GM21737 (cell line): ENCODE measurements at regions not wholly inside any gene's neighbourhood (a gene's known extent, or its start where the extent isn't known, plus 50 kb on each side); places are given as distances from the start of the nearest gene placed in this dataset.
"Not testable (repeated sequence)": the region's sequence is repeated elsewhere in the genome, so short reads cannot be mapped to it uniquely, and the experiment has no call there.

Experiments used
- ATAC-seq: cut with Tn5 transposase; IDR thresholded peaks from one replicate; pipeline ENCODE4 v1.9.1; 2021; ENCODE audit warnings: mild to moderate bottlenecking, moderate library complexity; ENCODE audit not compliant: unreplicated experiment

- not testable (repeated sequence) for ATAC-seq
These were observed 86.0 kb upstream of the CDC42EP3 start for GRCh38 chr2:37757456-37757855.

GRCh38 chr2:37758141-37758601 is 86.7 kb upstream of the CDC42EP3 start:
- not testable (repeated sequence) for ATAC-seq

GRCh38 chr2:37759989-37760388 is 88.5 kb upstream of the CDC42EP3 start:
- ATAC-seq, result not testable (repeated sequence)

- ATAC-seq, result no peak
These were observed 89.0 kb upstream of the CDC42EP3 start for GRCh38 chr2:37760471-37760870.

GRCh38 chr2:37762281-37762680 is 90.8 kb upstream of the CDC42EP3 start:
- not testable (repeated sequence) for ATAC-seq

- ATAC-seq, result no peak
These were observed 93.3 kb upstream of the CDC42EP3 start for GRCh38 chr2:37764739-37765138.

- no peak for ATAC-seq
These were observed 94.7 kb upstream of the CDC42EP3 start for GRCh38 chr2:37766106-37766505.

GRCh38 chr2:37767046-37767445 is 95.6 kb upstream of the CDC42EP3 start:
- ATAC-seq, result no peak

- ATAC-seq, result no peak
These were observed 96.8 kb upstream of the CDC42EP3 start for GRCh38 chr2:37767959-37768925.

- ATAC-seq, result no peak
These were observed 98.1 kb upstream of the CDC42EP3 start for GRCh38 chr2:37769551-37769950.

GRCh38 chr2:37770797-37771196 is 99.4 kb upstream of the CDC42EP3 start:
- no peak for ATAC-seq

GRCh38 chr2:37771600-37772088 is 100.2 kb upstream of the CDC42EP3 start:
- ATAC-seq, result no peak

- ATAC-seq, result no peak
These were observed 102.1 kb upstream of the CDC42EP3 start for GRCh38 chr2:37773371-37774130.

- not testable (repeated sequence) for ATAC-seq
These were observed 102.9 kb upstream of the CDC42EP3 start for GRCh38 chr2:37774171-37774944.

- no peak for ATAC-seq
These were observed 103.8 kb upstream of the CDC42EP3 start for GRCh38 chr2:37774976-37775907.

- ATAC-seq, result no peak
These were observed 104.4 kb upstream of the CDC42EP3 start for GRCh38 chr2:37775908-37776250.

GRCh38 chr2:37776487-37776886 is 105.0 kb upstream of the CDC42EP3 start:
- no peak for ATAC-seq

GRCh38 chr2:37779139-37779538 is 107.7 kb upstream of the CDC42EP3 start:
- no peak for ATAC-seq

GRCh38 chr2:37779611-37780386 is 108.4 kb upstream of the CDC42EP3 start:
- ATAC-seq, result no peak
